Activated naive CD8-positive, alpha-beta T cell treated with anti-CD3 and anti-CD28 coated beads, Interleukin-2, amount 10 ng/mL, durations not matched to agents 7 days and 5 days (primary cell): ENCODE measurements at regions not wholly inside any gene's neighbourhood (a gene's known extent, or its start where the extent isn't known, plus 50 kb on each side); places are given as distances from the start of the nearest gene placed in this dataset.

Experiments used
- ATAC-seq: fragments of 150-1000 bp; cut with Tn5 transposase; one replicate; pipeline ENCODE4 v1.10.0; 2021; ENCODE audit warnings: low read depth, moderate library complexity
- POLR2A ChIA-PET: fragments of 350-600 bp; sonication (Branson Sonifier 250); formaldehyde crosslinking; loops from one replicate; lab custom pipeline; 2021; ENCODE audit warnings: antibody characterized with exemption; lab: Charles Lee
- DNase-seq: peaks from one replicate; pipeline ENCODE4 v3.0.0; 2021
- H3K27ac Mint-ChIP-seq: one replicate; pipeline ENCODE4 v1.8.0; 2022; ENCODE audit warnings: mild to moderate bottlenecking, mixed read lengths
- H3K27me3 Mint-ChIP-seq: one replicate; pipeline ENCODE4 v1.8.0; 2022; ENCODE audit warnings: mild to moderate bottlenecking, moderate library complexity, mixed read lengths
- H3K36me3 Mint-ChIP-seq: one replicate; pipeline ENCODE4 v1.8.0; 2021; ENCODE audit warnings: mild to moderate bottlenecking, mixed read lengths
- H3K4me1 Mint-ChIP-seq: one replicate; pipeline ENCODE4 v1.8.0; 2021; ENCODE audit warnings: mixed read lengths
- H3K4me3 Mint-ChIP-seq: one replicate; pipeline ENCODE4 v1.8.0; 2022; ENCODE audit warnings: mild to moderate bottlenecking, moderate library complexity, mixed read lengths
- H3K9me3 Mint-ChIP-seq: one replicate; pipeline ENCODE4 v1.8.0; 2021; ENCODE audit warnings: mixed read lengths

- no peak for DNase-seq
- Mint-ChIP-seq H3K27ac (no peak overlapping the region), H3K27me3 (no peaks in the 10 kb centered on the region), H3K9me3 (peaks cover 14% of the 10 kb centered on the region), H3K4me1 (peaks cover 60% of the 10 kb centered on the region), H3K4me3 (no peak overlapping the region), H3K36me3 (peaks cover 70% of the 10 kb centered on the region)
- no peak for ATAC-seq
- POLR2A ChIA-PET = interaction anchor here (1.1 kb wide), 1 partner anchor 98 kb away, joined by 3 read pairs; no protein-coding TSS in a partner anchor
These were observed 126.7 kb upstream of the NEDD9 start for GRCh38 chr6:11358904-11359830.

- peak overlapping the region; percentile 35 for H3K4me3 Mint-ChIP-seq
- peaks cover 65% of the 10 kb centered on the region for H3K36me3 Mint-ChIP-seq
- H3K4me1 Mint-ChIP-seq = peaks cover 62% of the 10 kb centered on the region
- POLR2A ChIA-PET = no interaction called here
- no peak for DNase-seq
- peaks cover 14% of the 10 kb centered on the region for H3K9me3 Mint-ChIP-seq
- no peak for ATAC-seq
- peak overlapping the region; percentile 68 for H3K27ac Mint-ChIP-seq
- no peaks in the 10 kb centered on the region for H3K27me3 Mint-ChIP-seq
These were observed 124.8 kb upstream of the NEDD9 start for GRCh38 chr6:11357285-11357684.

GRCh38 chr6:11356404-11357155 is 124.1 kb upstream of the NEDD9 start:
- ATAC-seq = no peak
- no peak for DNase-seq
- H3K27me3 Mint-ChIP-seq = no peaks in the 10 kb centered on the region
- peaks cover 62% of the 10 kb centered on the region for H3K4me1 Mint-ChIP-seq
- H3K4me3 Mint-ChIP-seq = peak overlapping the region; percentile 35
- peaks cover 11% of the 10 kb centered on the region for H3K9me3 Mint-ChIP-seq
- H3K36me3 Mint-ChIP-seq = peaks cover 65% of the 10 kb centered on the region
- H3K27ac Mint-ChIP-seq = peak overlapping the region; percentile 68
- POLR2A ChIA-PET = no interaction called here

GRCh38 chr6:11353921-11354389 is 121.5 kb upstream of the NEDD9 start:
- ATAC-seq (peak; percentile 89), DNase-seq (peak; percentile 52)
- H3K4me3 Mint-ChIP-seq = peak overlapping the region; percentile 51
- H3K27me3 Mint-ChIP-seq = no peaks in the 10 kb centered on the region
- H3K4me1 Mint-ChIP-seq = peaks cover 57% of the 10 kb centered on the region
- H3K27ac Mint-ChIP-seq = peak overlapping the region; percentile 89
- POLR2A ChIA-PET = interaction anchor here (0.7 to 1.8 kb wide), 11 partner anchors 9 to 155 kb away, joined by 3 to 13 read pairs (median 4); partner anchors contain the start of gene NEDD9
- H3K36me3 Mint-ChIP-seq = peaks cover 66% of the 10 kb centered on the region
- H3K9me3 Mint-ChIP-seq = peaks cover 3% of the 10 kb centered on the region

- H3K4me1 Mint-ChIP-seq = peaks cover 56% of the 10 kb centered on the region
- DNase-seq (no peak), ATAC-seq (no peak)
- H3K27ac Mint-ChIP-seq = no peak overlapping the region
- POLR2A ChIA-PET = no interaction called here
- H3K36me3 Mint-ChIP-seq = peaks cover 72% of the 10 kb centered on the region
- H3K9me3 Mint-ChIP-seq = peaks cover 3% of the 10 kb centered on the region
- no peaks in the 10 kb centered on the region for H3K27me3 Mint-ChIP-seq
- H3K4me3 Mint-ChIP-seq = no peak overlapping the region
These were observed 117.8 kb upstream of the NEDD9 start for GRCh38 chr6:11350294-11350693.

- Mint-ChIP-seq H3K4me1 (peaks cover 55% of the 10 kb centered on the region), H3K9me3 (peaks cover 3% of the 10 kb centered on the region), H3K27ac (no peak overlapping the region), H3K4me3 (no peak overlapping the region), H3K27me3 (no peaks in the 10 kb centered on the region), H3K36me3 (peaks cover 76% of the 10 kb centered on the region)
- POLR2A ChIA-PET = no interaction called here
- no peak for ATAC-seq
- DNase-seq = no peak
These were observed 117.4 kb upstream of the NEDD9 start for GRCh38 chr6:11349880-11350279.

- POLR2A ChIA-PET = no interaction called here
- peak; percentile 32 for ATAC-seq
These were observed 114.0 kb upstream of the NEDD9 start for GRCh38 chr6:11346516-11346915.

GRCh38 chr6:11345536-11345935 is 113.1 kb upstream of the NEDD9 start:
- Mint-ChIP-seq H3K36me3 (peaks cover 70% of the 10 kb centered on the region), H3K27ac (no peak overlapping the region), H3K9me3 (peaks cover 8% of the 10 kb centered on the region), H3K27me3 (no peaks in the 10 kb centered on the region), H3K4me1 (peaks cover 44% of the 10 kb centered on the region), H3K4me3 (no peak overlapping the region)
- DNase-seq (no peak), ATAC-seq (no peak)
- POLR2A ChIA-PET = interaction anchor here (1.4 kb wide), 1 partner anchor 9 kb away, joined by 6 read pairs; no protein-coding TSS in a partner anchor

More at GRCh38 chr6:11346516-11346915, 114.0 kb upstream of the NEDD9 start:
- Mint-ChIP-seq H3K36me3 (peaks cover 72% of the 10 kb centered on the region), H3K27me3 (no peaks in the 10 kb centered on the region), H3K4me3 (no peak overlapping the region), H3K27ac (no peak overlapping the region), H3K9me3 (peaks cover 3% of the 10 kb centered on the region), H3K4me1 (peaks cover 47% of the 10 kb centered on the region)
- no peak for DNase-seq

- Mint-ChIP-seq H3K4me3 (no peak overlapping the region), H3K27me3 (no peaks in the 10 kb centered on the region), H3K9me3 (peaks cover 7% of the 10 kb centered on the region), H3K27ac (peak overlapping the region; percentile 2), H3K4me1 (peaks cover 41% of the 10 kb centered on the region), H3K36me3 (peaks cover 67% of the 10 kb centered on the region)
- DNase-seq = no peak
- ATAC-seq = no peak
- POLR2A ChIA-PET = no interaction called here
These were observed 111.7 kb upstream of the NEDD9 start for GRCh38 chr6:11343963-11344723.

- Mint-ChIP-seq H3K27me3 (no peaks in the 10 kb centered on the region), H3K27ac (no peak overlapping the region), H3K9me3 (peaks cover 7% of the 10 kb centered on the region), H3K36me3 (peaks cover 57% of the 10 kb centered on the region), H3K4me3 (no peak overlapping the region), H3K4me1 (peaks cover 28% of the 10 kb centered on the region)
- POLR2A ChIA-PET = no interaction called here
- ATAC-seq = no peak
- no peak for DNase-seq
These were observed 109.4 kb upstream of the NEDD9 start for GRCh38 chr6:11341867-11342266.

GRCh38 chr6:11341303-11341702 is 108.8 kb upstream of the NEDD9 start:
- POLR2A ChIA-PET = no interaction called here
- Mint-ChIP-seq H3K4me1 (peaks cover 27% of the 10 kb centered on the region), H3K27me3 (no peaks in the 10 kb centered on the region), H3K4me3 (no peak overlapping the region), H3K36me3 (peaks cover 55% of the 10 kb centered on the region), H3K9me3 (peaks cover 7% of the 10 kb centered on the region), H3K27ac (no peak overlapping the region)
- ATAC-seq (no peak), DNase-seq (no peak)

- no peak overlapping the region for H3K27ac Mint-ChIP-seq
- peaks cover 54% of the 10 kb centered on the region for H3K36me3 Mint-ChIP-seq
- ATAC-seq = no peak
- no peak overlapping the region for H3K4me3 Mint-ChIP-seq
- H3K4me1 Mint-ChIP-seq = peaks cover 24% of the 10 kb centered on the region
- DNase-seq = no peak
- H3K9me3 Mint-ChIP-seq = peaks cover 7% of the 10 kb centered on the region
- POLR2A ChIA-PET = interaction anchor here (1.3 kb wide), 1 partner anchor 107 kb away, joined by 4 read pairs; the partner anchor contains the start of gene NEDD9
- H3K27me3 Mint-ChIP-seq = no peaks in the 10 kb centered on the region
These were observed 106.9 kb upstream of the NEDD9 start for GRCh38 chr6:11339380-11339779.

- H3K36me3 Mint-ChIP-seq = peaks cover 57% of the 10 kb centered on the region
These were observed 104.8 kb upstream of the NEDD9 start for GRCh38 chr6:11337306-11337705.

More at GRCh38 chr6:11337306-11337705, 104.8 kb upstream of the NEDD9 start:
- POLR2A ChIA-PET = no interaction called here
- Mint-ChIP-seq H3K4me1 (peaks cover 21% of the 10 kb centered on the region), H3K4me3 (no peak overlapping the region), H3K27me3 (no peaks in the 10 kb centered on the region), H3K9me3 (peaks cover 7% of the 10 kb centered on the region), H3K27ac (no peak overlapping the region)
- DNase-seq (no peak), ATAC-seq (no peak)
